NCI-H2081 (cell line): ENCODE measurements at regions not wholly inside any gene's neighbourhood (a gene's known extent, or its start where the extent isn't known, plus 50 kb on each side); places are given as distances from the start of the nearest gene placed in this dataset.
"Not testable (repeated sequence)": the region's sequence is repeated elsewhere in the genome, so short reads cannot be mapped to it uniquely, and the experiment has no call there.

ENCODE experiments used
- DNase-seq, 2 experiments: peaks; one replicate each; lab custom pipeline; 2025; lab: John Stamatoyannopoulos, UW

- DNase-seq = no peak
These were observed 500.8 kb downstream of the NPIPA7 start for GRCh38 chr16:16879567-16880251.

- no peak for DNase-seq
These were observed 502.9 kb downstream of the NPIPA7 start for GRCh38 chr16:16881814-16882213.

GRCh38 chr16:16882766-16883165, 503.8 kb downstream of the NPIPA7 start:
- no peak for DNase-seq

- no peak for DNase-seq
These were observed 505.5 kb downstream of the NPIPA7 start for GRCh38 chr16:16884451-16884850.

- DNase-seq = no peak
These were observed 508.3 kb downstream of the NPIPA7 start for GRCh38 chr16:16887193-16887592.

- DNase-seq = no peak
These were observed 512.0 kb downstream of the NPIPA7 start for GRCh38 chr16:16890964-16891363.

GRCh38 chr16:16904601-16905000, 525.7 kb downstream of the NPIPA7 start:
- no peak for DNase-seq

- DNase-seq = no peak
These were observed 526.9 kb downstream of the NPIPA7 start for GRCh38 chr16:16905850-16906249.

GRCh38 chr16:16907089-16907488, 528.1 kb downstream of the NPIPA7 start:
- DNase-seq = no peak

- DNase-seq = no peak
These were observed 529.1 kb downstream of the NPIPA7 start for GRCh38 chr16:16908077-16908476.

GRCh38 chr16:16909126-16909525, 530.2 kb downstream of the NPIPA7 start:
- no peak for DNase-seq

GRCh38 chr16:16910666-16911065, 531.7 kb downstream of the NPIPA7 start:
- DNase-seq = no peak

GRCh38 chr16:16915771-16916170, 536.8 kb downstream of the NPIPA7 start:
- DNase-seq = no peak

GRCh38 chr16:16917191-16917785, 538.3 kb downstream of the NPIPA7 start:
- no peak for DNase-seq

GRCh38 chr16:16923479-16923878, 544.5 kb downstream of the NPIPA7 start:
- DNase-seq = no peak

- no peak for DNase-seq
These were observed 545.7 kb downstream of the NPIPA7 start for GRCh38 chr16:16924613-16925012.

GRCh38 chr16:16925432-16925831, 545.3 kb downstream of the XYLT1 start:
- DNase-seq = no peak

GRCh38 chr16:16928532-16929109, 542.1 kb downstream of the XYLT1 start:
- DNase-seq = no peak

- DNase-seq = no peak
These were observed 540.3 kb downstream of the XYLT1 start for GRCh38 chr16:16930309-16931000.

- DNase-seq = no peak
These were observed 536.9 kb downstream of the XYLT1 start for GRCh38 chr16:16933861-16934260.

- DNase-seq = no peak
These were observed 536.1 kb downstream of the XYLT1 start for GRCh38 chr16:16934660-16935059.

- not testable (repeated sequence) for DNase-seq
These were observed 534.9 kb downstream of the XYLT1 start for GRCh38 chr16:16935909-16936308.

- no peak for DNase-seq
These were observed 533.2 kb downstream of the XYLT1 start for GRCh38 chr16:16937576-16937975.
